IPS-NIHi7 (cell line): ENCODE measurements at regions not wholly inside any gene's neighbourhood (a gene's known extent, or its start where the extent isn't known, plus 50 kb on each side); places are given as distances from the start of the nearest gene placed in this dataset.

Experiments used
- DNase-seq: peaks from one replicate; pipeline ENCODE4 v3.0.0; 2012; ENCODE audit warnings: mixed read lengths; ENCODE audit errors: extremely low spot score

GRCh38 chr2:105573490-105573889, 171.2 kb upstream of the NCK2 start:
- no peak for DNase-seq

- DNase-seq = no peak
Observed at GRCh38 chr2:105571445-105571987, 172.7 kb upstream of the FHL2 start.

- DNase-seq = no peak
Observed at GRCh38 chr2:105570757-105571156, 171.9 kb upstream of the FHL2 start.

GRCh38 chr2:105570326-105570725, 171.5 kb upstream of the FHL2 start:
- no peak for DNase-seq

- no peak for DNase-seq
Observed at GRCh38 chr2:105569606-105570005, 170.8 kb upstream of the FHL2 start.

- DNase-seq = no peak
Observed at GRCh38 chr2:105567996-105568494, 169.2 kb upstream of the FHL2 start.

- no peak for DNase-seq
Observed at GRCh38 chr2:105563000-105563719, 164.3 kb upstream of the FHL2 start.

- no peak for DNase-seq
Observed at GRCh38 chr2:105561401-105561800, 162.6 kb upstream of the FHL2 start.

- DNase-seq = no peak
Observed at GRCh38 chr2:105560157-105560556, 161.3 kb upstream of the FHL2 start.

- no peak for DNase-seq
Observed at GRCh38 chr2:105557021-105557920, 158.4 kb upstream of the FHL2 start.

GRCh38 chr2:105556366-105556765, 157.5 kb upstream of the FHL2 start:
- DNase-seq = no peak

- DNase-seq = no peak
Observed at GRCh38 chr2:105554235-105554634, 155.4 kb upstream of the FHL2 start.

- DNase-seq = no peak
Observed at GRCh38 chr2:105553538-105554196, 154.8 kb upstream of the FHL2 start.

- no peak for DNase-seq
Observed at GRCh38 chr2:105546628-105546974, 147.8 kb upstream of the FHL2 start.

- peak; percentile 88 for DNase-seq
Observed at GRCh38 chr2:105545730-105546627, 147.1 kb upstream of the FHL2 start.

GRCh38 chr2:105544591-105545377, 145.9 kb upstream of the FHL2 start:
- no peak for DNase-seq

GRCh38 chr2:105541189-105542050, 142.6 kb upstream of the FHL2 start:
- DNase-seq = no peak

GRCh38 chr2:105540642-105541041, 141.8 kb upstream of the FHL2 start:
- DNase-seq = no peak

- DNase-seq = no peak
Observed at GRCh38 chr2:105539331-105539730, 140.5 kb upstream of the FHL2 start.
